GM18909 (cell line): ENCODE measurements at regions not wholly inside any gene's neighbourhood (a gene's known extent, or its start where the extent isn't known, plus 50 kb on each side); places are given as distances from the start of the nearest gene placed in this dataset.

Source experiments
- ATAC-seq: cut with Tn5 transposase; IDR thresholded peaks from one replicate; pipeline ENCODE4 v1.9.1; 2021; ENCODE audit warnings: mild to moderate bottlenecking; ENCODE audit not compliant: unreplicated experiment, poor library complexity

DNA sequence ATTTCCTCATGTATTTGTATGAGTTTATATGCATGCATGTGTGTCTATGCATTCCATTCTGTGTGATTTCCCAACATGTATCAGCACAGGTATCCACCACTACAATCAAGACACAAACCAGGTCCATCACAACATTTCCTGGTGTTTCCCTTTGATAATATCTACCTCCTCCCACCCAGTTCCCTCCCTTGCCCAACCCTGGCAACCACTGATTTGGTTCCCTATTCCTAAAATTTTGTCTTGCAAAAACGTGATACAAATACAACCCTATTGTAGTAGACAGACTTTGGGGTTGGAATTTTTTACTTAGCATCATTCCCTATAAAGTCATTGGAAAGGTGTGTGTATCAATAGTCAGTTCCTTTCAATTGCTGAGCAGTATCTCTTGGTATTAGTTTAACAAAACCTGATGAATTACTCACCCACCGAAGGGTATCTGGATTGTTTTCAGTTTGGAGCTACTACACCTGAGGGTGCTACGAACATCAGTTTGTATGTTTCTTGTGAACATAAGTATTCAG is 51.8 kb upstream of the IGLL5 start:
- no peak for ATAC-seq

DNA sequence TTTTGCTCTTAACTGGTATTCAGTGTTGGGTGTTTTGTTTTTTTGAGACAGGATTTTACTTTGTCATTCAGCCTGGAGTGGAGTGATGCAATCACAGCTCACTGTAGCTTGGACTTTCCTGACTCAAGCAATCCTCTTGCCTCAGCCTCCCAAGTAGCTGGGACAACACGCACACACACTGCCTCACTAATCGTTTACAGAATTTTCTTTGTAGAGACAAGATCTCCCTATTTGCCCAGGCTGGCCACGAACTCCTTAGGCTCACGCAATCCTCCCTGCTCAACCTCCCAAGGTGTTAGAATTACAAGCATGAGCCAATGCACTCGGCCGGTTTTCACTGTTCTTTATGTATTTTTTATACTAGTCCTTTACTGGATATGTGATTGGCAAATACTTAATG is 51.0 kb upstream of the IGLL5 start:
- no peak for ATAC-seq
